ENCODE measurements at regions not wholly inside any gene's neighbourhood (a gene's known extent, or its start where the extent isn't known, plus 50 kb on each side); places are given as distances from the start of the nearest gene placed in this dataset.

GRCh38 chr4:166459621-166460020 lies 586.6 kb downstream of the TLL1 start:
- no peak overlapping the region for H3K4me3 Mint-ChIP-seq
- DNase-seq = no peak
- WGBS, 2 experiments (ENCODE audit: insufficient coverage in 1 of 2, insufficient read length in 1 of 2) = 96 to 100% methylated on average over 3 of the region's 5 CpGs
- H3K27ac Mint-ChIP-seq = no peak overlapping the region
- Histone ChIP-seq H3K4me3 (ENCODE audit: low read length) (no peak overlapping the region), H3K9ac (ENCODE audit: extremely low read depth, low read length, poor library complexity, severe bottlenecking) (no peak overlapping the region), H3K4me1 (ENCODE audit: control insufficient read depth, insufficient read depth, low read length) (no peaks in the 10 kb centered on the region), H3K27me3 (ENCODE audit: control insufficient read depth, insufficient read depth, low read length, poor library complexity, severe bottlenecking) (no peaks in the 10 kb centered on the region), H3K27ac (ENCODE audit: low read depth, low read length) (no peak overlapping the region), H3K9me3 (ENCODE audit: control insufficient read depth, low read length) (peaks cover 8% of the 10 kb centered on the region), H3K36me3 (ENCODE audit: control insufficient read depth, insufficient read depth, low read length) (no peaks in the 10 kb centered on the region)
- peaks cover 5% of the 10 kb centered on the region for H3K36me3 Mint-ChIP-seq (ENCODE audit: low read depth)
- no peak for TF ChIP-seq CTCF (conservative IDR thresholded peaks at IDR 0.05)
- H3K27me3 Mint-ChIP-seq (ENCODE audit: insufficient read depth) = no peaks in the 10 kb centered on the region
- H3K4me1 Mint-ChIP-seq = no peaks in the 10 kb centered on the region
- peaks cover 15% of the 10 kb centered on the region for H3K9me3 Mint-ChIP-seq

GRCh38 chr4:166460769-166461550 lies 587.9 kb downstream of the TLL1 start:
- 100% methylated on average over 3 of the region's 3 CpGs; no CpG with 5 or more reads in 1 of the 2 experiments for WGBS, 2 experiments (ENCODE audit: insufficient coverage in 1 of 2, insufficient read length in 1 of 2)
- no peak overlapping the region for H3K4me3 Mint-ChIP-seq
- Histone ChIP-seq H3K27ac (ENCODE audit: low read depth, low read length) (no peak overlapping the region), H3K4me1 (ENCODE audit: control insufficient read depth, insufficient read depth, low read length) (no peaks in the 10 kb centered on the region), H3K36me3 (ENCODE audit: control insufficient read depth, insufficient read depth, low read length) (no peaks in the 10 kb centered on the region), H3K9ac (ENCODE audit: extremely low read depth, low read length, poor library complexity, severe bottlenecking) (no peak overlapping the region), H3K27me3 (ENCODE audit: control insufficient read depth, insufficient read depth, low read length, poor library complexity, severe bottlenecking) (no peaks in the 10 kb centered on the region), H3K9me3 (ENCODE audit: control insufficient read depth, low read length) (no peaks in the 10 kb centered on the region), H3K4me3 (ENCODE audit: low read length) (no peak overlapping the region)
- no peaks in the 10 kb centered on the region for H3K36me3 Mint-ChIP-seq (ENCODE audit: low read depth)
- no peak overlapping the region for H3K27ac Mint-ChIP-seq
- no peaks in the 10 kb centered on the region for H3K4me1 Mint-ChIP-seq
- no peaks in the 10 kb centered on the region for H3K27me3 Mint-ChIP-seq (ENCODE audit: insufficient read depth)
- no peak for TF ChIP-seq CTCF (conservative IDR thresholded peaks at IDR 0.05)
- DNase-seq = no peak
- peaks cover 4% of the 10 kb centered on the region for H3K9me3 Mint-ChIP-seq

GRCh38 chr4:166481055-166481454 lies 608.0 kb downstream of the TLL1 start:
- no peaks in the 10 kb centered on the region for H3K4me1 ChIP-seq (ENCODE audit: control insufficient read depth, insufficient read depth, low read length)
- H3K36me3 Mint-ChIP-seq (ENCODE audit: low read depth) = no peaks in the 10 kb centered on the region
- DNase-seq = no peak
- H3K9ac ChIP-seq (ENCODE audit: extremely low read depth, low read length, poor library complexity, severe bottlenecking) = no peak overlapping the region
- H3K9me3 ChIP-seq (ENCODE audit: control insufficient read depth, low read length) = no peaks in the 10 kb centered on the region
- no peaks in the 10 kb centered on the region for H3K9me3 Mint-ChIP-seq
- H3K4me3 ChIP-seq (ENCODE audit: low read length) = no peak overlapping the region
- no peak overlapping the region for H3K27ac Mint-ChIP-seq
- TF ChIP-seq CTCF (conservative IDR thresholded peaks at IDR 0.05) = no peak
- no peaks in the 10 kb centered on the region for H3K27me3 ChIP-seq (ENCODE audit: control insufficient read depth, insufficient read depth, low read length, poor library complexity, severe bottlenecking)
- H3K4me1 Mint-ChIP-seq = peaks cover 4% of the 10 kb centered on the region
- no peaks in the 10 kb centered on the region for H3K27me3 Mint-ChIP-seq (ENCODE audit: insufficient read depth)
- no peak overlapping the region for H3K27ac ChIP-seq (ENCODE audit: low read depth, low read length)
- H3K4me3 Mint-ChIP-seq = no peak overlapping the region
- H3K36me3 ChIP-seq (ENCODE audit: control insufficient read depth, insufficient read depth, low read length) = no peaks in the 10 kb centered on the region
- WGBS, 2 experiments (ENCODE audit: insufficient coverage in 1 of 2, insufficient read length in 1 of 2) = 88% methylated on average over 2 of the region's 2 CpGs; no CpG with 5 or more reads in 1 of the 2 experiments

All from endodermal cell (in vitro differentiated cells).